Kidney tubule cell (primary cell): ENCODE measurements at regions not wholly inside any gene's neighbourhood (a gene's known extent, or its start where the extent isn't known, plus 50 kb on each side); places are given as distances from the start of the nearest gene placed in this dataset.
A peak's percentile ranks its signal among the peaks of the same experiment; 100 is the strongest.

Experiments
- DNase-seq: peaks from one replicate; pipeline ENCODE4 v3.0.0-alpha.2; 2018; ENCODE audit warnings: low spot score

DNA sequence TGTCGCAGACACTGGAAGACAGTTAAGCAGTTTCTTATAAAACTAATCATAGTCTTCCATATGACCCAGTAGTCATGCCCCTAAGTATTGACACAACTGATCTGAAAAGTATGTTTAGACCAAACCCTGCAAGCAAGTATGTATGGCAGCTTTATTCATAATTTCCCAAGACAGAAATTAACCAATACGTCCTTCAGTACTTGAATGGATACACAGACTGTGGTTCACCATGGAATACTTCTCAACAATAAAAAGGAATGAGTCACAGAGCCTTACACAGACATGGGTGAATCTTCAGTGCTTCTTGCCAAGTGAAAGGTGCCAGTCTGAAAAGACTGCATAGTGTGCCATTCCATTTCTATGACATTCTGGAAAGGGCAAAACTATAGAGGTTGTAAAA is 50.2 kb upstream of the AKR1E2 start:
- DNase-seq: peak; percentile 83

- no peak for DNase-seq
Measured at GRCh38 chr10:4772202-4772570, 53.8 kb upstream of the AKR1E2 start.

GRCh38 chr10:4771554-4772201 is 54.3 kb upstream of the AKR1E2 start:
- no peak for DNase-seq

GRCh38 chr10:4770801-4771553 is 55.0 kb upstream of the AKR1E2 start:
- DNase-seq: peak; percentile 99

- DNase-seq: no peak
Measured at GRCh38 chr10:4768416-4768815, 57.6 kb upstream of the AKR1E2 start.

- DNase-seq: peak; percentile 71
Measured at GRCh38 chr10:4767033-4767814, 58.8 kb upstream of the AKR1E2 start.

DNA sequence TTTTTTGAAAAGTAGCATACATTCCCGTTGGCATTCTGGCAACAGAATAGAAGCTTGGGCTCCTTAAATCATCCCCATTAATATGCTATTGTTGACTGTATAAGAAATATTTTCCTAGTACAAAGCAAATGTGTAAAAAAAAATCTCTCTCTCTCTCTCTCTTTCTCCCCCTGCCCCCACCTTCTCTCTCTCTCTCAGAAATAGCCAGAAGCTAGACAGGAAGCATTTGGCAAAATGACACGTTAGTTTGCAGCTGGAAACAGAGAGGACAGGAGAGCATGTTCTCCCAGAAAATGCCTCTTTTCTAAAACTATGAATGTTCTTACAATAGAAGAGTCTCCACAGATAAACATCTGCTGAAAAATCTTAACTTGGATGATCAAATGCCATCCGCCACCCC is 59.6 kb upstream of the AKR1E2 start:
- DNase-seq: peak; percentile 48

- peak; percentile 47 for DNase-seq
Measured at GRCh38 chr10:4765428-4765827, 60.6 kb upstream of the AKR1E2 start.

DNA sequence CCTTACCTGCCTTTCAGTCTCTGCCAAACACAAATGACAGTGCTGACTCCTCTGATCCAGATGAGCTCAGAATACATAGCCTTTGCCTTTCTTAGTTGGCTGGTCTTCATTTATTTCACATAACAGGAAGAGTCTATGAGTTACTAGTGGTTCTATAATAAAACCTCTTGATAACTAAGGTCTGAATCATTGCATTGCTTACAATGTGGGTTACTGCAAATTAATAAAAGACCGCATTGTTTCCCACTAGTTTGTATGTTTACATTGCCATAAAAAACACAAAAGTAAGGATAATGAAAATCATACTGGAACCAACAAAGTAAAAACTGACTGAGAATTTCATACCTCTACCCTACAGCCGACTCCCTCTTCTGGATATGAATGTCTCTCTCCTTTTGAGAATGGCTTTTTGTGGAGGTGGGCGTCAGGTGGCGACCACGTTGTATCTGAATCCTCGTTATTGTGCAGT is 62.0 kb upstream of the AKR1E2 start:
- DNase-seq: peak; percentile 87

DNA sequence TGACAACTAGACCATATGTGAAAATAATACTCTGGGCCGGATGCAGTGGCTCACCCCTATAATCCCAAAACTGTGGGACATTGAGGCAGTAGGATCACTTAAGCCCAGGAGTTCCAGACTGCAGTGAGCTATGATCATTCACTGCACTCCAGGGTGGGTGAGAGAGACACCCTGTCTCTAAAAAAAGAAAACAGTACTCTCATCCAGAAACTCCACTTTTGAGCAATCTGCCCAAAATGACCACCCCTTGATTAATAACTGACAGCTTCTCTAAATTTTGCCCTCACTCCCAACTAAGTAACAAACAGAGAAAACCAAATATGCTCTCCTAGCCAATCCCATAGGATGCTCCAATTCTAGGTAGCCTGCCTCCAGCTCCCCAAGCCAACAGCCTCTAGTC is 62.5 kb upstream of the AKR1E2 start:
- no peak for DNase-seq

- no peak for DNase-seq
Measured at GRCh38 chr10:4758256-4758655, 67.8 kb upstream of the AKR1E2 start.

GRCh38 chr10:4755286-4755989 is 70.6 kb upstream of the AKR1E2 start:
- DNase-seq: no peak

GRCh38 chr10:4754143-4754542 is 71.9 kb upstream of the AKR1E2 start:
- DNase-seq: no peak

DNA sequence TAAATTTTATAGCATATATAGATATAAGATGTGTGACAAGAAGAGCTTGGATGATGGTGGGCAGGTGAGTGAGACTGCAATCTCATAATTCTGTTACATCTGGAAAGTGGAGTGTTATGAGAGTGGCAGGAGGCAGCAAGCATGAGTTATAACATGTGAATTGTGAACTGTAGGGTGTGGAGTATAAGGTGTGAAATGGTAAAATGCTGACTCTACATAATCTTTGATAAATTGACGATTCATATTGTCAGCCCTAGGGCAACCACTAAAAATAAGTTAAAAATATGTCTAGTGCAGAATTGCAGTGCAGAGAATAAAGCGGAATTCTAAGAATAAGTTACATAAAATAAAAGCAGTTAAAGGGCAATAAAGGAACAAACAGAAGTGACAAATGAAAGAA is 74.8 kb upstream of the AKR1E2 start:
- DNase-seq: no peak

GRCh38 chr10:4749271-4749574 is 76.8 kb upstream of the AKR1E2 start:
- no peak for DNase-seq

- DNase-seq: peak; percentile 72
Measured at GRCh38 chr10:4748491-4749270, 77.3 kb upstream of the AKR1E2 start.

DNA sequence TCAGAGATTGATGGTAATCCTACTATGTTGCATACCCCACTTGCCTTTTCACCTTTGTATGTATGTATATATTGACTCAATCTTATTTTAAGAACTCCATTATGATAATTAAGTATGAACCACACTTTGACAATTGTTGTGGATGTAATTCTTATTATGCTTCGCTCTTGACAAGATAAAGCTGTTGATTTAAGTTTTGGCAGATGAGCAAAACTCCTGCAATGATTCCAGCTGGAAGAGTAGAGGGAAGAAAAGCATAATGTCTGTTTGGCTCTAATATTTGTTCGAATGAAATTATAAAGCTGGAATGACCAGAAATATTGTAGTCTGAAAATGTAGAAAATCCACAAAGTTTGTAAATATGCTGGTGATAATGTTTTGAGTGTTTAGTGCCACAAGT is 83.8 kb upstream of the AKR1E2 start:
- DNase-seq: no peak

DNA sequence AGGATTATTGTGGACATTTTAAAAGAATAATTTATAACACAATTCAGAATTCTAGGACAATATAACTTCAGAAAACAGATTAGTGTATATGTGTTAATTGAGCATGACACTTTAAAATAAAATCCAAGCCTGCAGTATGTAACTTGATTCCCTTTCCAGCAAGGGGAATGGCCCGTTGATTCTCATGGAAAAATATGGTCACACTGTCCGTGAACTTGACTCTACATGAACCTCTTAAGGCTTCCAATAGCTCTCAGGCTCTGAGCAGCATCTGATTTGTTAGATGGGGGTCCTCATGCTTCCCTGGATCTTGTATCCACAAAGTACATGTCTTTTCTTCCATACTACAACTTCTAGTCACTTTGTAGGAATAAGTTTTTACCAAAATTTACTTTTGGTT is 85.5 kb upstream of the AKR1E2 start:
- DNase-seq: no peak

DNA sequence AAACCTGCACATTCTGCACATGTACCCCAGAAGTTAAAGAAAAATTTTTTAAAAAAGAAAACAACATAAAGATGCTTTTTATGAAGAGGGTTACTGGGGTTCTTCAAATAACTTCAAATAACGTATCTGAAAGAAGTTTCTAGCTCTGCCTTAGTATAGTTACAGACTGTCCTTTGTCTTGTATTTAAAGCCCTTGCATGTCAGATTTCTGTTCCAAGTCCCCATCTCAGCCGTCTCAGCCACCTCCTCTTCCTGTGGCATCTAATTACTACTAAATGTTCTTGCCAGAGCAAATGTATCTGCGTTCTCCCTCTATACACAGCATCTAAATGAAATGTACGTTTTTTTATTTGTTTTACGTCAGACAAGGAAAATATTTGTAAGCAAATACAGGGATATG is 89.4 kb upstream of the AKR1E2 start:
- no peak for DNase-seq

- DNase-seq: no peak
Measured at GRCh38 chr10:4736183-4736582, 89.8 kb upstream of the AKR1E2 start.

- DNase-seq: no peak
Measured at GRCh38 chr10:4733843-4734224, 92.2 kb upstream of the AKR1E2 start.
